ENCODE measurements at regions not wholly inside any gene's neighbourhood (a gene's known extent, or its start where the extent isn't known, plus 50 kb on each side); places are given as distances from the start of the nearest gene placed in this dataset.
"Not testable (repeated sequence)": the region's sequence is repeated elsewhere in the genome, so short reads cannot be mapped to it uniquely, and the experiment has no call there.

GRCh38 chr13:89322466-89322865, 1651.3 kb downstream of the SLITRK5 start:
- DNase-seq (ENCODE audit: low spot score): no peak

GRCh38 chr13:89324582-89324981, 1653.4 kb downstream of the SLITRK5 start:
- no peak for DNase-seq (ENCODE audit: low spot score)

- no peak for DNase-seq (ENCODE audit: low spot score)
These were observed 1672.0 kb downstream of the SLITRK5 start for GRCh38 chr13:89343165-89343564.

- DNase-seq (ENCODE audit: low spot score): no peak
These were observed 1681.2 kb downstream of the SLITRK5 start for GRCh38 chr13:89352384-89352783.

- no peak for DNase-seq (ENCODE audit: low spot score)
These were observed 1690.7 kb downstream of the SLITRK5 start for GRCh38 chr13:89361909-89362308.

- no peak for DNase-seq (ENCODE audit: low spot score)
These were observed 1692.0 kb downstream of the SLITRK5 start for GRCh38 chr13:89363144-89363543.

- no peak for DNase-seq (ENCODE audit: low spot score)
These were observed 1701.0 kb downstream of the SLITRK5 start for GRCh38 chr13:89372193-89372592.

GRCh38 chr13:89375839-89376238, 1704.7 kb downstream of the SLITRK5 start:
- DNase-seq (ENCODE audit: low spot score): no peak

- peak; percentile 75 for DNase-seq (ENCODE audit: low spot score)
These were observed 1708.9 kb downstream of the SLITRK5 start for GRCh38 chr13:89380101-89380500.

- DNase-seq (ENCODE audit: low spot score): no peak
These were observed 1711.8 kb downstream of the SLITRK5 start for GRCh38 chr13:89382981-89383380.

- DNase-seq (ENCODE audit: low spot score): no peak
These were observed 1712.7 kb downstream of the SLITRK5 start for GRCh38 chr13:89383891-89384290.

- no peak for DNase-seq (ENCODE audit: low spot score)
These were observed 1722.7 kb downstream of the SLITRK5 start for GRCh38 chr13:89393758-89394304.

GRCh38 chr13:89401264-89401675, 1730.1 kb downstream of the SLITRK5 start:
- no peak for DNase-seq (ENCODE audit: low spot score)

GRCh38 chr13:89402211-89402610, 1731.0 kb downstream of the SLITRK5 start:
- DNase-seq (ENCODE audit: low spot score): no peak

- DNase-seq (ENCODE audit: low spot score): not testable (repeated sequence)
These were observed 1734.9 kb downstream of the SLITRK5 start for GRCh38 chr13:89406096-89406495.

- DNase-seq (ENCODE audit: low spot score): no peak
These were observed 1736.2 kb downstream of the SLITRK5 start for GRCh38 chr13:89407357-89407756.

- no peak for DNase-seq (ENCODE audit: low spot score)
These were observed 1761.8 kb downstream of the SLITRK5 start for GRCh38 chr13:89432997-89433396.

GRCh38 chr13:89434624-89435023, 1763.5 kb downstream of the SLITRK5 start:
- not testable (repeated sequence) for DNase-seq (ENCODE audit: low spot score)

GRCh38 chr13:89454681-89455080, 1783.5 kb downstream of the SLITRK5 start:
- DNase-seq (ENCODE audit: low spot score): no peak

- no peak for DNase-seq (ENCODE audit: low spot score)
These were observed 1784.1 kb downstream of the SLITRK5 start for GRCh38 chr13:89455225-89455624.

GRCh38 chr13:89455741-89456140, 1784.6 kb downstream of the SLITRK5 start:
- no peak for DNase-seq (ENCODE audit: low spot score)

- no peak for DNase-seq (ENCODE audit: low spot score)
These were observed 1786.8 kb downstream of the SLITRK5 start for GRCh38 chr13:89457977-89458376.

- DNase-seq (ENCODE audit: low spot score): no peak
These were observed 1787.3 kb downstream of the SLITRK5 start for GRCh38 chr13:89458456-89458855.

GRCh38 chr13:89460895-89461294, 1789.7 kb downstream of the SLITRK5 start:
- DNase-seq (ENCODE audit: low spot score): not testable (repeated sequence)

All from mucosa of gallbladder (tissue), 1 donor.